Neural cell (in vitro differentiated cells): ENCODE measurements at regions not wholly inside any gene's neighbourhood (a gene's known extent, or its start where the extent isn't known, plus 50 kb on each side); places are given as distances from the start of the nearest gene placed in this dataset.

ENCODE experiments used
- H2AFZ ChIP-seq: fragments of 200-600, 300-800 bp; sonication (generic), shearing (Covaris generic); 2 replicates; pipeline ENCODE4 v1.6.0; 2014; ENCODE audit warnings: low read depth, mild to moderate bottlenecking, antibody characterized with exemption, low read length, moderate library complexity
- H3F3A ChIP-seq: fragments of 200-600 bp; shearing (Covaris generic); 2 replicates; pipeline ENCODE4 v1.6.1; 2016; ENCODE audit warnings: mild to moderate bottlenecking, moderate library complexity, mixed read lengths, antibody characterized with exemption, low read length; ENCODE audit not compliant: insufficient read depth, poor library complexity, severe bottlenecking
- H3K27ac ChIP-seq: fragments of 200-600, 300-800 bp; sonication (generic), shearing (Covaris generic); 2 replicates; pipeline ENCODE4 v1.5.1; 2014; ENCODE audit warnings: mild to moderate bottlenecking, low read length, moderate library complexity
- H3K27me3 ChIP-seq: fragments of 300-800, 200-600 bp; sonication (generic), shearing (Covaris generic); 2 replicates; pipeline ENCODE4 v1.6.0; 2014; ENCODE audit warnings: mild to moderate bottlenecking, low read depth, low read length, moderate library complexity; ENCODE audit not compliant: insufficient read depth
- H3K36me3 ChIP-seq: fragments of 300-800, 200-600 bp; sonication (generic), shearing (Covaris generic); 2 replicates; pipeline ENCODE4 v1.5.1; 2014; ENCODE audit warnings: mild to moderate bottlenecking, antibody characterized with exemption, low read length, moderate library complexity; ENCODE audit not compliant: insufficient read depth
- H3K4me2 ChIP-seq: fragments of 300-800, 200-600 bp; sonication (generic), shearing (Covaris generic); 2 replicates; pipeline ENCODE4 v1.6.0; 2014; ENCODE audit warnings: mild to moderate bottlenecking, low read length
- H3K4me3 ChIP-seq: fragments of 300-800, 200-600 bp; sonication (generic), shearing (Covaris generic); 2 replicates; pipeline ENCODE4 v1.5.1; 2014; ENCODE audit warnings: mild to moderate bottlenecking, low read length, moderate library complexity
- H3K79me2 ChIP-seq: fragments of 200-600 bp; shearing (Covaris generic); replicated peaks from 2 replicates; pipeline ENCODE4 v1.6.0; 2014; ENCODE audit warnings: mild to moderate bottlenecking, low read length, moderate library complexity; ENCODE audit not compliant: insufficient read depth
- H3K9ac ChIP-seq: fragments of 300-800, 200-600 bp; sonication (generic), shearing (Covaris generic); 2 replicates; pipeline ENCODE4 v1.6.1; 2016; ENCODE audit warnings: mild to moderate bottlenecking, low read length, mixed read lengths
- H3K9me2 ChIP-seq: fragments of 200-600 bp; shearing (Covaris generic); 2 replicates; pipeline ENCODE4 v1.6.1; 2016; ENCODE audit warnings: mild to moderate bottlenecking, low read length, mixed read lengths; ENCODE audit not compliant: insufficient read depth
- H3K9me3 ChIP-seq: fragments of 200-600, 300-800 bp; sonication (generic), shearing (Covaris generic); 2 replicates; pipeline ENCODE4 v1.6.1; 2016; ENCODE audit warnings: mild to moderate bottlenecking, mixed run types, low read length, moderate library complexity, mixed read lengths
- H4K20me1 ChIP-seq: fragments of 200-600 bp; shearing (Covaris generic); 2 replicates; pipeline ENCODE4 v1.6.1; 2016; ENCODE audit warnings: mild to moderate bottlenecking, mixed run types; ENCODE audit not compliant: insufficient read depth
- EP300 ChIP-seq: fragments of 450-650 bp; conservative IDR thresholded peaks from 2 replicates; pipeline ENCODE4 v1.6.1; 2014; ENCODE audit warnings: antibody characterized with exemption, mild to moderate bottlenecking, moderate library complexity; ENCODE audit not compliant: poor library complexity, severe bottlenecking
- EZH2 ChIP-seq: fragments of 200-600, 300-800 bp; shearing (Covaris generic), sonication (generic); IDR thresholded peaks from 2 replicates; pipeline ENCODE4 v1.6.1; 2014; ENCODE audit warnings: antibody characterized with exemption, low read length, borderline replicate concordance, mild to moderate bottlenecking; ENCODE audit not compliant: insufficient read depth, poor library complexity, severe bottlenecking
- MXI1 ChIP-seq: fragments of 450-650 bp; conservative IDR thresholded peaks from 2 replicates; pipeline ENCODE4 v1.6.1; 2014; ENCODE audit warnings: antibody characterized with exemption, mild to moderate bottlenecking; ENCODE audit not compliant: poor library complexity, severe bottlenecking
- POLR2AphosphoS5 ChIP-seq: IDR thresholded peaks from 2 replicates; pipeline ENCODE4 v1.6.1; 2012
- RAD21 ChIP-seq: fragments of 450-650 bp; conservative IDR thresholded peaks from 2 replicates; pipeline ENCODE4 v1.6.1; 2014; ENCODE audit warnings: antibody characterized with exemption, mild to moderate bottlenecking, moderate library complexity
- SMC3 ChIP-seq: fragments of 450-650 bp; conservative IDR thresholded peaks from 2 replicates; pipeline ENCODE4 v1.6.1; 2014; ENCODE audit warnings: antibody characterized with exemption, mild to moderate bottlenecking, moderate library complexity; ENCODE audit not compliant: poor library complexity
- TAF1 ChIP-seq: IDR thresholded peaks from 2 replicates; pipeline ENCODE4 v1.6.1; 2012; ENCODE audit warnings: low read depth
- TF ChIP-seq, protein P1 (sequence below): IDR thresholded peaks from 2 replicates; pipeline ENCODE4 v1.6.1; 2012; ENCODE audit warnings: borderline replicate concordance
- TF ChIP-seq, protein P2 (sequence below): fragments of 450-650 bp; IDR thresholded peaks from 2 replicates; pipeline ENCODE4 v1.5.1; 2014; ENCODE audit warnings: antibody characterized with exemption, mild to moderate bottlenecking, moderate library complexity; ENCODE audit not compliant: poor library complexity, severe bottlenecking

DNA sequence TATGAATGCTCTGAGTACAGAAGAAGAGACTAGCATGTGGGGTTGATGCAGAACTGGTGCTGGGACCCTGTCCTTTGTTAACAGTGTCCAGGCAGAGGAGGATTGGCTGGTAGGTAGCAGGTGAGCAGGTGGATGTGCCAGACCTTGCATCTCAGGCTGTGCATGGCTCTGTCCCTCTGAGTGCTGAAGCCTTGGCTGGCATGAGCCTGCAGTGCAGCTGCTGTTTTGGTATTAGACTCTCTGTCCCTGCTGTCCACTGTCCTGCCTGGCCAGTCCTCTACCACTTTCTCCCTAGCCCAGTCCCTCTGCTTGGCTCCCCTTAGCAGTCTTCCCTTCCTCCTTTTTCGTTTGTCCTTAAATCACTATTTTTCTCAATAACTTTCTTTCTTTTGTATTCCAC lies 213.6 kb upstream of the ZBED5 start:
- H3K4me2 ChIP-seq = no peak overlapping the region
- no peaks in the 10 kb centered on the region for H3F3A ChIP-seq
- TF ChIP-seq, protein P1, sequence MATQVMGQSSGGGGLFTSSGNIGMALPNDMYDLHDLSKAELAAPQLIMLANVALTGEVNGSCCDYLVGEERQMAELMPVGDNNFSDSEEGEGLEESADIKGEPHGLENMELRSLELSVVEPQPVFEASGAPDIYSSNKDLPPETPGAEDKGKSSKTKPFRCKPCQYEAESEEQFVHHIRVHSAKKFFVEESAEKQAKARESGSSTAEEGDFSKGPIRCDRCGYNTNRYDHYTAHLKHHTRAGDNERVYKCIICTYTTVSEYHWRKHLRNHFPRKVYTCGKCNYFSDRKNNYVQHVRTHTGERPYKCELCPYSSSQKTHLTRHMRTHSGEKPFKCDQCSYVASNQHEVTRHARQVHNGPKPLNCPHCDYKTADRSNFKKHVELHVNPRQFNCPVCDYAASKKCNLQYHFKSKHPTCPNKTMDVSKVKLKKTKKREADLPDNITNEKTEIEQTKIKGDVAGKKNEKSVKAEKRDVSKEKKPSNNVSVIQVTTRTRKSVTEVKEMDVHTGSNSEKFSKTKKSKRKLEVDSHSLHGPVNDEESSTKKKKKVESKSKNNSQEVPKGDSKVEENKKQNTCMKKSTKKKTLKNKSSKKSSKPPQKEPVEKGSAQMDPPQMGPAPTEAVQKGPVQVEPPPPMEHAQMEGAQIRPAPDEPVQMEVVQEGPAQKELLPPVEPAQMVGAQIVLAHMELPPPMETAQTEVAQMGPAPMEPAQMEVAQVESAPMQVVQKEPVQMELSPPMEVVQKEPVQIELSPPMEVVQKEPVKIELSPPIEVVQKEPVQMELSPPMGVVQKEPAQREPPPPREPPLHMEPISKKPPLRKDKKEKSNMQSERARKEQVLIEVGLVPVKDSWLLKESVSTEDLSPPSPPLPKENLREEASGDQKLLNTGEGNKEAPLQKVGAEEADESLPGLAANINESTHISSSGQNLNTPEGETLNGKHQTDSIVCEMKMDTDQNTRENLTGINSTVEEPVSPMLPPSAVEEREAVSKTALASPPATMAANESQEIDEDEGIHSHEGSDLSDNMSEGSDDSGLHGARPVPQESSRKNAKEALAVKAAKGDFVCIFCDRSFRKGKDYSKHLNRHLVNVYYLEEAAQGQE = no peak
- TF ChIP-seq POLR2AphosphoS5 (no peak), MXI1 (no peak), SMC3 (no peak), EZH2 (no peak)
- TF ChIP-seq, protein P2, sequence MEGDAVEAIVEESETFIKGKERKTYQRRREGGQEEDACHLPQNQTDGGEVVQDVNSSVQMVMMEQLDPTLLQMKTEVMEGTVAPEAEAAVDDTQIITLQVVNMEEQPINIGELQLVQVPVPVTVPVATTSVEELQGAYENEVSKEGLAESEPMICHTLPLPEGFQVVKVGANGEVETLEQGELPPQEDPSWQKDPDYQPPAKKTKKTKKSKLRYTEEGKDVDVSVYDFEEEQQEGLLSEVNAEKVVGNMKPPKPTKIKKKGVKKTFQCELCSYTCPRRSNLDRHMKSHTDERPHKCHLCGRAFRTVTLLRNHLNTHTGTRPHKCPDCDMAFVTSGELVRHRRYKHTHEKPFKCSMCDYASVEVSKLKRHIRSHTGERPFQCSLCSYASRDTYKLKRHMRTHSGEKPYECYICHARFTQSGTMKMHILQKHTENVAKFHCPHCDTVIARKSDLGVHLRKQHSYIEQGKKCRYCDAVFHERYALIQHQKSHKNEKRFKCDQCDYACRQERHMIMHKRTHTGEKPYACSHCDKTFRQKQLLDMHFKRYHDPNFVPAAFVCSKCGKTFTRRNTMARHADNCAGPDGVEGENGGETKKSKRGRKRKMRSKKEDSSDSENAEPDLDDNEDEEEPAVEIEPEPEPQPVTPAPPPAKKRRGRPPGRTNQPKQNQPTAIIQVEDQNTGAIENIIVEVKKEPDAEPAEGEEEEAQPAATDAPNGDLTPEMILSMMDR = no peak
- no peak overlapping the region for H3K27ac ChIP-seq
- no peaks in the 10 kb centered on the region for H3K36me3 ChIP-seq
- H4K20me1 ChIP-seq = no peaks in the 10 kb centered on the region
- no peak overlapping the region for H3K4me3 ChIP-seq
- no peaks in the 10 kb centered on the region for H3K9me3 ChIP-seq
- H3K79me2 ChIP-seq = no peaks in the 10 kb centered on the region
- no peaks in the 10 kb centered on the region for H3K27me3 ChIP-seq
- H3K9me2 ChIP-seq = no peaks in the 10 kb centered on the region
- H2AFZ ChIP-seq = no peak overlapping the region
- H3K9ac ChIP-seq = no peak overlapping the region

DNA sequence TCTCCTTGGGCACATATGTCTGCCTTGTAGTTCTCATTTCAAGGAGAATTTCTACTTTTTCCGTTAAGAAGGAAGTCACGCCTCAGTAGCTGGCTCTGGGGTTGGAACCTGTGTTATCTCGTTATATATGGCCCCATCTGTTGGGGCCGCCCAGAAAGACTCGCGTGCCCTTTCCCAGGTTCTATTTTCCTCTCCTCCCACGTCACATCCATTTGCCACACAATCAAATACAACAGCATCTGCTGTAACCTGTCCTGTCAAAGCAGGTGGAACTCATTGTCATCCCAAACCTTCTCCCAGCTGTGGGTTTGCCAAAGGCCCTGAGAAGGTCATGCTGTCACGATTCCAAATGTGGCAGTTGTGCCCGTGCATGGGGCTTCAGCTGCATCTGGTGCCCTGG lies 213.1 kb upstream of the ZBED5 start:
- Histone ChIP-seq H3K27ac (no peak overlapping the region), H2AFZ (no peak overlapping the region), H3K4me3 (no peak overlapping the region), H3F3A (no peaks in the 10 kb centered on the region), H3K36me3 (no peaks in the 10 kb centered on the region), H3K79me2 (no peaks in the 10 kb centered on the region), H3K27me3 (no peaks in the 10 kb centered on the region), H3K9me2 (no peaks in the 10 kb centered on the region), H4K20me1 (no peaks in the 10 kb centered on the region), H3K9me3 (no peaks in the 10 kb centered on the region), H3K4me2 (no peak overlapping the region), H3K9ac (no peak overlapping the region)
- TF ChIP-seq EZH2 (no peak), POLR2AphosphoS5 (no peak), RAD21 (no peak), MXI1 (no peak), TAF1 (no peak), SMC3 (no peak), EP300 (no peak)
- TF ChIP-seq, protein P2 = no peak
- TF ChIP-seq, protein P1 = no peak
